Femur (tissue), 1 donor: ENCODE measurements at regions not wholly inside any gene's neighbourhood (a gene's known extent, or its start where the extent isn't known, plus 50 kb on each side); places are given as distances from the start of the nearest gene placed in this dataset.

ENCODE experiments used
- DNase-seq: peaks from one replicate; pipeline ENCODE4 v3.0.0-alpha.2; 2017

GRCh38 chr11:134759274-134759673 lies 347.2 kb upstream of the B3GAT1 start:
- DNase-seq: no peak

- DNase-seq: no peak
These were observed 346.4 kb upstream of the B3GAT1 start for GRCh38 chr11:134758342-134758931.

DNA sequence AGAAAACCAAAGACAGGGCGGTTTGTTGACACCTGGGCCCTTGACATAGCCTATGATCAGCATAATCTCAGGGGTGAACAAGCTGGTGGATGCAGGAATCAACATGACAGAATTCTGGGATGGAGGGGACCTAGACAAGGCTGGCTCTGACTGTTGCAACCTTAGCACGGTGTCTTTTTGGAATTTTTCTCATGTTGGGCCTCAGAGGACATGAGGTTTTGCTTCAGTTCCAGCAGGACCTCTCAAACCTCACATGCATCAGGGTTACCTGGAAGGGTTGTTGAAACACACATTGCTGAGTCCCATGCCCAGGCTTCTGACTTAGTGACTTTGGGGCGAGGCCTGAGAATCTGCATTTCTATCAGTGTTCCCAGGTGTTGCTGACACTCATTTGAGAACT lies 345.6 kb upstream of the B3GAT1 start:
- DNase-seq: no peak

GRCh38 chr11:134756811-134757540 lies 344.9 kb upstream of the B3GAT1 start:
- no peak for DNase-seq

DNA sequence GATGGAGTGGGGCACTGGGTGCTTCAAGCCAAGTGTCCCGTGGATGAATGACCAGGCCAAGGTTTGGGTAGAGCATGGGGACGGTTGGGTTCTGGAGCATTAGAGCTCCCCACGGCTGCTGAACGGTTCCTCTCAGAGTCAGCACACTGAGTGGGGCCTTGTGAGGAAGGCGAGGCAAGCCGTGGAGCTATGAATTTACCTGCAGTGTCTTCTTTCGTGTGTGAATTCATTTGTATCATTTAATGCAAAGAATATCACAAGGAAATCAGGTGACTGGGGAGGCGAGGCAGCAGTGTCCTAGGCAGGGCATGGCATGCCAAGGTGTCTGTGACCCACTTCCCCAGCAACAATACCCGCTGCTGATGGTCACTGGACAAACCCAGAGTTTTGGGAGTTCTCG lies 343.5 kb upstream of the B3GAT1 start:
- no peak for DNase-seq

DNA sequence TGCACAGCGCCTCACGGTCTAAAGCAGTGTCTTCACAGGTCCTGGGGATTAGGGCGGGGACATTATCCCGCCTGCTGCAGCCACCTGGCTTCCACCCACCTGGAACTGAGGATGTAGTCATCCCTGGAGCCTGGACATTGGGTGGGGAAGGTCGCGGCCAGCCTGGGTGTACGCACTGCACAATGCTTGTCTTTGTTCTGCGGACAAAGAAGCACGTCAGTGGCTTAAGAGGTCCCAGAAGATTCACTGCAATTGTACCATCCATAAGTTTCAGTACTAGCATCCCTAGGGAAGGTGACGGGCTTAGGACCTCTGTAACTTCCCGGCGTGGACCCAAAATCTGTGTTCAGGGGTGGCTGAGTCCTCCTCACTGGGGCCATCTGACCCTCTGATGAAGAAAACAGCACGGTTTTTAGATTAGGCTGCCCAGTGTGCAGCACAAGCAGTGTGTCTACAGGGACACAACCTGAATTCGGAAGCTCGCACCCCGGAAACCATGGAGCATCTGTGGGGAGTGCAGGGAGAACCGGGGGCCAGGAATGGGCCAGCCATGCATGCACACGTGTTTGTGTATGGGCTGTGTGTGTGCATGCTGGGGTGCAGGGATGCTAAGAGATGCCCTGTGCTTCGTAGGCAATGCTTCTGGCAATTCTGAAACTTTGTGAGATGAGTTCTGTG lies 342.6 kb upstream of the B3GAT1 start:
- no peak for DNase-seq

- no peak for DNase-seq
These were observed 341.9 kb upstream of the B3GAT1 start for GRCh38 chr11:134753771-134754520.

GRCh38 chr11:134752964-134753770 lies 341.1 kb upstream of the B3GAT1 start:
- DNase-seq: no peak

- no peak for DNase-seq
These were observed 340.5 kb upstream of the B3GAT1 start for GRCh38 chr11:134752526-134752925.

GRCh38 chr11:134751766-134752165 lies 339.7 kb upstream of the B3GAT1 start:
- DNase-seq: no peak

DNA sequence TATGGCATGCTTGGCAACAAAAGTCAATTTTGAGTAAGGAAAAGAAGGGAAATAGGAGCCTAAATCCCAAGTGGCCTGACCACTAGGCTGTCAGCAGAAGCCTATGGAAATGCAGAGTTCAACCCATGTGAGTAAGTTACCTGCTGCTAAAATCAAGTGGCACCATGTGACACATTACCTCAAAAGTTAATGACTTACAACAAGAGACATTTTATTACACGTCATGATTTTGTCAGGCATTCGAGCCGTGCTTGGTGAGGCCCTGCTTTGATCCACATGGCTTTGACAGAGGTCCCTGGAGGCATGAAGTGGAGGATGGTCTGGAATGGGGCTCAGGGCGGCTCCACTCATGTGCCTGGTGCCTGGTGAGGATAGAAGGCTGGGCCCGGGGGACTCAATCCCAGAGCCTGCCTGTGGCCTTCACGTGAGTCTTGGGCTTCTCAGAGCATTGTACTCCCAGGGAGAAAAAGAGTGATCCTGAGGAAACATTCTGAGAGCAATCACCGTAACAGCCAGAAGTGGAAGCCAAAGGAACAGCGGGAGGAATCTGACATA lies 339.1 kb upstream of the B3GAT1 start:
- DNase-seq: no peak

GRCh38 chr11:134750619-134751018 lies 338.6 kb upstream of the B3GAT1 start:
- DNase-seq: no peak

DNA sequence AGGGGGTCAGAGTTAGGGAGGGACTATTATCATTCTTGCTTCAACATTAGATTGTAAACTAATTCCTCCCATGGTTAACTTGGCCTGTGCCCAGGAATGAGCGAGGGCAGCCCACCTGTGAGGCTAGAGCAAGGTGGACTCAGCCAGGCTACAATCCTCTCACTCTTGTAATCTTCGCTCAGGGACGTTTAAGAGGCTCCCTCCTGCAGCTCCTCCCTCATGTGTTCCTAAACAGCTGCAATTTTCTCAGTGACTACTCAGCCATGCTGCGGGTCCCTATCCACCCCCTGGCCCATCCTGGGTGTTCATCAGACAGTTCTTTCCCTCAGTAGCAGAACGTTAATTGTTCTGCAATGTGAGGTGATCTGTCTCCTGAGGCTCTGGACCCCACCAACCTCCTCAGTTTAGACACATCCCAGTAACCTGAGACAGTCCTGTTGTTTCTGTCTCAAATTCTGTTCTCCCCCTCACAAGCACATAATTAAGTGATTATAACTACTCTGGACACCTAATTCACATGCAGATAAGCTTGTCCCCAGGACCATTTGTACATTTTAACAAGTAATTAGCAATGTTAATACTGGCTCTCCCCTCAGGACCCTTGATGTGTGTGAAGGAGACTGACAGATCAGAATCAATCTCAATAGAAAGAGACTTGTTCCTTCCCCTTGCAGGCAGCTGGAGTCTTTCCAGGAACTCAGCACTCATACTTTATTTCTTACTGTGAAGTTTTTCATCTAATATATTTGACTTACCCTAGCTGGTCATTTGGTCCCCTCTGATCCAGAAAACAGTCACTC lies 337.2 kb upstream of the B3GAT1 start:
- peak; percentile 2 for DNase-seq

GRCh38 chr11:134746609-134747008 lies 334.6 kb upstream of the B3GAT1 start:
- no peak for DNase-seq

GRCh38 chr11:134745456-134745855 lies 333.4 kb upstream of the B3GAT1 start:
- no peak for DNase-seq

- DNase-seq: no peak
These were observed 331.8 kb upstream of the B3GAT1 start for GRCh38 chr11:134743820-134744195.

DNA sequence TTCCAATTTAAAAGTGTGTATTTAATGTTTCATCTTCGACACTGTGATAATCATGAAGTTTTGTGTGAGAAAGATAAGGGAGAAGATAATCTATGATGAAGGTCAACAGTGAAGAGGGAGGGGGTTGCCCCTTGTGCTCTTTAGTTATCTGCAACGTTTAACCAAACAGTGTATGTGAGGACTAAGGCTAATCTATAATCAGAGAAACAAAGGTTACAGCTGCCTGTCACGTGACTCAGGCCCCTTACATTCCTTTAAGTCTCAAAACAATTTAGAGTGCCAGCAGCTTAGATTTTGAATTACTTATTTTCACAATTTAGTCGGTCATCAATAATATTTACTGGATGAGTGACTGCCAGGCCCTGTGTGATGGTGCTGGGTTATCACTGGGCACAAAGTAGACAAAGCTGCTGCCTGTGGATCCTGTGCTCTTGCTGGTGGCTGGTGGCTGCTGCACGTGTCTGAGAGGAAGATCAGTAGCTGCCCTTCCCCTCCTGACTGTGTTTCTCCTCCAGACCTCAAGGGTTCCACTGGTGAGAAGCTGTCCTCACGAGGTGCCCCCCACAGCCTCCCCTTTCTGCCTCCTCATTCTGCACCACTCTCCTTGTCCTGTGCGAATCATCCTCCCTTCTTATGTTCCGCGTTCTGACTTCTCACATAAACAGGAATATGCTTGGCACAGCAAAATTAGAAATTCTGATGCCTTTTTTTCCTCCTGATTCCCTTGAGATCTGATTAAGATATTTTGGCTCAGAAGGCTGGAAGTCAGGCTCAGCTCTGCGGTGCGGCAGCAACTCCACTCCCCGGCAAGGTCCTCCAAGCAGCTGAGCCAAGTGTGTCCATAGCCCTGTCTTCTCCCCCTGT lies 331.1 kb upstream of the B3GAT1 start:
- no peak for DNase-seq

DNA sequence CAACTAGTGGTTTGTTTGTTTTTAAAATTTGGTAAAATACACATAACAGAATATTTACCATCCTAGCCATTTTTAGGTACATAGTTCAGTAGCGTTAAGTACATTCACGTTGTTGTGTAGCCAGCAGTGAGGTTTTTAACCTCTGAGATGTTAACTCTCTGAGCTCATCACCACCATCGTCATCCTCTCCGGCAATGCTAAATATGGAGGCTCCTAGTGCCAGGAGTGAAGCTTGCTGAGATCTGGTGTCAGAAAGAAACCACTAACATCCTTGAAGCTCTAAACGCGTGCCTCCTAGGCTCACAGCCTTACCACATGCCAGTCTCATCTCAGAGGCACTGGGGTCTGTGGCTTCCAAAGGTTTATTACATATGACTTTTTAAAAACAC lies 330.2 kb upstream of the B3GAT1 start:
- no peak for DNase-seq

DNA sequence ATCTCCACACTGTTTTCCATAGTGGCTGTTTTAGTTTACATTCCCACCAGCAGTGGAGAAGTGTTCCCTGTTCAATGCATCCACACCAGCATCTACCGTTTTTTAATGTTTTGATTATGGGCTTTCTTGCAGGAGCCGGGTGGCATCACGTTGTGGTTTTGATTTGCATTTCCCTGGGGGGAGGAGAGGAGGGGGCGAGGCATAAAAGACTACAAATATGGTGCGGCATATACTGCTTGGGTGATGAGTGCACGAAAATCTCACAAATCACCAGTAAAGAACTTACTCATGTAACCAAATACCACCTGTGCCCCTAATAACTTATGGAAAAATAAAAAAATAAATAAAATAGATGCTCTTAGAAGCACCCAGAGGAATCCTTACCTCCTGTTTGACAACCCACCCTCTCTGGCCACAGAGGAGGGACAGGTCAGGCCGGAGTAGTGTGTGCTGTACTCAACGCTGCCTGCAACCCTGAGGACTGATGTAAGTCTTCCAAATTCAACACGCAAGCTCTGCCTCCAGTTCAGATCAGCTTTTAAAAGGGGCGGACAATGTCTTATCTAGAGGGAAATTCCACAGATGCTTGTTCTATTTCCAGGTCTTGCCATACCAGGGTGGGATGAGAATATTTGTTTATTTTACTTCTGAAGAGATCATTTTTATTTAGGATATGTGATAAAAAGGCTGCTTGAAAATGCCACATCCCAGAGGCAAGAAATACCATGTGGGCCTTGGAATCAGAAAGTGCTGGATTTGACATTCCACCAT lies 329.6 kb upstream of the B3GAT1 start:
- no peak for DNase-seq
